Amniotic stem cell (primary cell): ENCODE measurements at regions not wholly inside any gene's neighbourhood (a gene's known extent, or its start where the extent isn't known, plus 50 kb on each side); places are given as distances from the start of the nearest gene placed in this dataset.
"Not testable (repeated sequence)": the region's sequence is repeated elsewhere in the genome, so short reads cannot be mapped to it uniquely, and the experiment has no call there.

Experiments used
- DNase-seq: peaks from one replicate; lab custom pipeline; 2025; lab: John Stamatoyannopoulos, UW

DNA sequence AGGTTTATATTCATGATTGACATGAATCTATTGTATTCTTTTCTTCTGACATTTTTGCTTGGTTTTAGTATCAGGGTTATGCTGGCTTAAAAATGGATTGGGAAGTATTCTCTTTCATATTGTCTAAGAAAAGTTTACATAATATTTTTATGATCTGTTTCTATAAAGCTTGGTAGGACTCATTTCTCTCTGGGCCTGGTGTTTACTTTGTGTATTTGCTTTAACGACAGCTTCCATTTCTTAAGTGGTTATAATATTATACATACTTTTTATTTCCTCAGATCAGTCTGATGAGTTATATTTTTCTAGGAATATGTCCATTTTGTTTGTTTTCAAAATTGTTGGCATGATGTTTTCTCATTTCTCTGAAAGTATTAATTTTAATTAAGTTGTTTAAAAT, 117.9 kb upstream of the IL12A start:
- no peak for DNase-seq

DNA sequence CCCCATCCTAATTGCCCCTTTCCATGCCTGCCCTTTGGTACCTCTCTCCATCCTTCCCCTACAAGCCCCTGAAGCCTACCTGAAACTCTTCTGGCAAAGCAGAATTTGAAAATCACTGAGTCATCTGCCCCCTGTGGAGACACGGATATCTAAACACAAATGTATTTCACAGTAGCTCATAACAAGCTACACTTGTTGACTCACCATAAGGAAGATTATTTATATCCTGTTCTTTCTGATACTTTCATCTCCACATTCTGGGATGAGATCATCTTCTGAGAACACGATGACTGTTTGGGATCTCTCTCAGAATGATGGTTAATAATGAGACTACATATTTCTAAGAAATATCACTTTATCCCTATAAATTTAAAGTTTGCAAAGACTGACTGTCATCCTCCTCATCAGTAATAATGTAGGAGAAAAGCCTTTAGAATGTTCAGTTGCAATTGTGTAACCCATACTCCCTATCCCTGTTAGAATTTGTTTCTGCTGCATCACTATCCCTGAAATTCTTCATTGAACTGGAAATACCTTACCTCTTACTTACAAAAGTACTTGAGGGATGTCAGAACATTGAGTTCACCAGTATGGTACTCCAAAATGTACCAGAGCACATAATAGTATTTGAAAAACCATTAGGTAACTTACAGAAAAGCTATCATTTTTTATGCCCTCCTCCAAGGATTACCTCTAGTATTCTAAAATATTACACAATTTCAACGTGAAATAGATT, 116.1 kb upstream of the IL12A start:
- peak; percentile 77 for DNase-seq

DNA sequence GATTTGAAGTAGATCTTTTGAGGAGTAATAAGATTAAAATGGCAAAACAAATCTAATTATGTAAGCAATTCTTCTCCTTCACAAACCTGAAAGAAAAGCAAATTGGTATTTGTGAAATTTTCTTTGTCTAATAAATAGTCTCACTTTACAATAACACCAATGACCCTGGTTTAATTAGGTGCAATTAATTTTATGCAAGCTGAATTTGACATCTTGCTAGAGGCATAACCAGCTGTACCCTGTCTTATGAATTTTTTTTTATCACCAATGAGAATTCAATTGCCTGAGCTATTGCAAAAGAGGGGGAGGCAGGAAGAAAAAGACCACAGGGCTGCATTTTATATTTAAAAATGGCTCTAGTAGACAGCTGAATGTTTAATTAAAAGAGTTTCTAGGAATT, 113.5 kb upstream of the IL12A start:
- no peak for DNase-seq

DNA sequence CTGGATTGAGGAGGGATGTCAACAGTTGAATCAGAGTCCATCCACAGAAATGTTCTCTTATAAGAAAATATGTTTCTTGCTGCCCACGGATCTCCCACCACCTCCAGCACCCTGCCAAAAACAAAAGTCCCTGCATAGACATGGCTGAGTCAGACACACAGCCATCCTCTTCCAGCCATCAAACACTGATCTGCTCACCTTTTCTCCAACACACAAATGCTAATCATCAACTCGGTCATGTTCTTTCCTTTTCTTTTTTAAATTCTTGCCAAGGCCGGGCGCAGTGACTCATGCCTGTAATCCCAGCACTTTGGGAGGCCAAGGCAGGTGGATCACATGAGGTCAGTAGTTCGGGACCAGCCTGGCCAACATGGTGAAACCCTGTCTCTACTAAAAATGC, 110.7 kb upstream of the IL12A start:
- no peak for DNase-seq

DNA sequence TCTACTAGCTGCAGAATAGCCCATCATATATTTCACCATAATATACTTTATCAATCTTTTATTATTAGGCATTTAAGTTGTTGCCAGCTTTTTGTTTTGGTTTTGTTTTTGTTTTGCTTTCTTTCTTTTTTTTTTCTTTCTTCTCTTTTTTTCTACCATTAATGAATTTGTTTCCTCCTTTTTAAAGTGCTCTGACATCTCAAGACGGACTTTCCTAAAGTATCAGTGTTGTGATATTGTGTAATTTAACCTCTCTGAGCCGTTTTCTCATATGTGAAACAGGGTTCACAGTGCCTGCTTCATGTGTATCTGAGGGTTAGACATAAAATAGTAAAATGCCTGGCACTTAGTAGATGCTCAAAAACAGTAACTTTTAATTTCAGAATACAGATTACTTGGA, 109.5 kb upstream of the IL12A start:
- no peak for DNase-seq

DNA sequence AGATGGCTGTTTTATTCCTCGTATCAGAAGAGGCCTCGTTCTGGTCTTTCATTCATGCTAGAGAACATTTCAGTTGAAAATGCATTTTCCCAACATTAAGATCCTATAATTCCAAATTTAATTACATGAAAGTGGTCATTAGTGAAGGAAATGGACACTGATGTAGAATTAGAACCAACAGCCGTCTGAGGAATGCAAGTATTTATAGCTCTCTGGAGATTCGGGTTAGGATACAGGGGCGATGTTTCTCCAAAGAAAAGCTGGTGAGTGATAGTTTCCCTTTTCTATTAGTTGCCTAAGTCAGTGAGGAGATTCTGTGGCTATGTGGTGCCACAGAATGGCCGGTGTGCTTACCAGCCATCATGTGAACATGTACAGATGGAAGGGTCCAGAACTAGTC, 109.0 kb upstream of the IL12A start:
- no peak for DNase-seq

DNA sequence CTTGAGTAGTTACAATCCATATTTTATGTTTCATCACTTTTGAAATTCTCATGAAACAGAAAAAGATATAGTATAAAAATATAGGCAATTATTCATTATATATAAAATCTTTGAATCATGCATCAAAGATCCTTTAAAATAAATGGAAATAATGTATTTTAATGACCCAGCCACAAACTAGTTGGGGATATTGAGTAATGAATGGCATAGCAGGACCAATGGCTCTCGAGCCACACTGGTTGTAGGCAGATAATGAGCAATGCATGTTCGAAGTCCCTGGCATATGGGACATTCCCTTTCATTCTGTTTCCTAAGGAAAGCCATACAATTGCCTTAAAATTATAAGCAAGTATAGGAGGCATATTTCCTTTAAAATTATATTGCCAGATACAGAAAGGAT, 107.4 kb upstream of the IL12A start:
- DNase-seq: no peak

DNA sequence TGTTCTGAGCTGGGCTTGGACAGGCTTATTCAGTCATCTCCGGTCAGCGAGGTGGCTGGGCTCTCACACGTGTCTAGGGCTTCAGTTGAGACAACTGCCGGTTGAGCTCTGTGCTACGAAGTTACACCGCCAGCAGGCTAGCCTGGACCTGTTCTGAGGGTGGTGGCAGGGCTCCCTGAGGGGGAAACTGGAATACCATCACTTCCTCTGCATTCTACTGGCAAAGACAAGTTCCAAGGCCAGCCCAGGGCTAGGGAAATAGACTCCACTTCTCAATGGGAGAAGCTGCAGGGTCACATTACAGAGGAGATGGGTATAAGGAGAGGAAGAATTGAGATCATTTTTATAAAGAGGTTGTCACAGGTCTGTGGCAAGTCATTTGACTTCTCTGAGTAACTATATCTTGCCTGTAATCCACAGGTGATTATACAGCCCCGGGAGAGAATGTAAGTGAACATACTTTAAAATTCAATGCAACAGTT, 106.8 kb upstream of the IL12A start:
- DNase-seq: no peak

DNA sequence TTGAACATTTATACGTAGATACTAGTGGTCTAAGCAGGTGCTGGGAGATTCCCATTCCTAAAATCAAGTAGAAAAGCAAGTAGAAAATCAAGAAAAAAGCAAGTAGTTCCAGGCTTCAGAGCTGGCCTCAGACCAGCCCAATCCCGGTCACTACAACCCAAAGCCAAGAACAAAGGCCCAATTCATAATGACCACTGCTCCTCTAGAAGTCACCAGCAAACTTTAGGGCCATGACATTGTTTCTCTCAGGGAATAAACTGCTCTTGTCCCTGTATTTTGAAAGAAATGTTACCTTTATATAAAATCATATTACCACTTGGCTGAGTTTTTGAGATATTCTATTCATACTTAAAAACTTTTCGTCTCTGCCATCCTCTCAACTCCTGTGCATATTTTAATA, 106.3 kb upstream of the IL12A start:
- DNase-seq: no peak

DNA sequence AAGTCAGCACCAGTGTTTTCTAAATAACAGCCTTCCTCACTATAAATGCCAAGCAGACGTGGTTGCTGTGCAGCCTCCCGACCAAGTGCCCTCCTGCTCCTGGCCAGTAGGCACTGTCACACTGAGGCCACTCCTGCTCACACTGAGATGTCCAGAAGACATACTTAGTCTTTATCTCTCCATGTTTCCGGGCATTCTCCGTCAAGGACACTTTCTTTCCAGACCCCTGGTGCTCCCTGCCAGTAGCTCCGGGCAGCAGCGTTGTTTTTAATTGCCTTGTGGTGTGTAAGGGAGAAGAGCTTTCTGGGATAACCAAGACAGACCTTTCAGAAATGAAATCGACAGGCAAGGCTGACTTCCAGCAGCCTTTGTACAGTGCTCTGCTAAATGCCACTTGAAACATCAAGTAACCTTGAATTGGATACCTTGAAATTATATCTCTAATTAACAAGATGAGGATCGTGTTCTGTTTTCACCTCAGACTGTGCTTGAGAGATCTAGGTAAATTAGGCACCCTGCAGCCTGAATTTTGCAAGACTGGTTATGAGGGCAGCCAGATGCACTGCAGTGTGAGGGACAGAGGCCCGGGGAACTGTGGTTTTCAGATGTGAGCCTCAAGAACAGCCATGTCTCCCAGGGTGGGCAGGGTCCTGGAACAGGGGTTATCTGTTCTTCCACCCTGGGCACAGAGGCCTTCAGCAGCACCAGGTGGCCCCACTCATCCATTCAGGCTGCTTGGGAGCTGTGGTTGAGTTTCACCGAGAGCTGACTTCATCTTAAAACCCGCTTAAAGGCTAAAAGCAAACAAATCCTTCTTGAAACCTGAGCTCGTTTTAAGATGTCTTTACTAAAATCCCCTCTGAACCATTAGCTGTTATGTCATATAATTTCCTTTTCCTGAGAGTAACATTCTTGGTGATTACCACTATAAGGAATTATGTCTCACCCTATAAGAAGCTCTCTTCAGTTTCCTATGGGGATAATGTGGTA, 105.5 kb upstream of the IL12A start:
- DNase-seq: peak; percentile 45

DNA sequence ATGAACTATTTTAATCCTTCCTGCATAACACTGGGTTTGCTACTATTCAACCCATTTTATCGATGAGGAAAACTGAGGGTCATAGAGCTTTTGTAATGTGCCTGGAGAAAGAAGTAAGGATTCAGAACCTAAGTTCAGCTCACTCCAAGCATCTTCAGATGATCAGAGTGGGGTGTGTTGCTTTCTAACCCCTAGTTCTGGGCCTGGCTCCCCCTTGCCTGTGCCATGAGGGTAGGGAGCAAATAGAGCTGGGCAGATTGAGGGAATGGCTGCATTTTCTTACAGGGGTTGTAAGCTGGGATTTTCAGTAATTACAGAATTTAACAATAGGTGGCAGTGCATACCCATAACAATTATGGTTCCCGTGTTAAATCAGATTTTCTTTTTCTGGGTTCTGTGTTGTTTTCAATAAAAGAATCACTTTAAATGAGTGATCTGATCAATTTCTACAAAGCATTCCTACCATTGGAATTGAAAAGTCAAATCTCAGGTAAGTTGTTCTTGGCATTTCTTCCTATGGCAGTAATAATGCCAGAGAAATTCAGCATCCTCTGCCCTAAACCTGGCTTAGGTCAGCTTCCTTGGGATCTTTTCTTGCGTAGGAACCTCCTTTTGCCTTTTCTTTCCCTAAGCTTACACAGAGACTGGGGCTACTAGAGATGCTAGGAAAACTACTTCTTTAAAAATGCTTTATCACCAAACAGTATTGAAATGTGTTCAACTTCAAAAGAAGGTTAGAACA, 103.8 kb upstream of the IL12A start:
- no peak for DNase-seq

DNA sequence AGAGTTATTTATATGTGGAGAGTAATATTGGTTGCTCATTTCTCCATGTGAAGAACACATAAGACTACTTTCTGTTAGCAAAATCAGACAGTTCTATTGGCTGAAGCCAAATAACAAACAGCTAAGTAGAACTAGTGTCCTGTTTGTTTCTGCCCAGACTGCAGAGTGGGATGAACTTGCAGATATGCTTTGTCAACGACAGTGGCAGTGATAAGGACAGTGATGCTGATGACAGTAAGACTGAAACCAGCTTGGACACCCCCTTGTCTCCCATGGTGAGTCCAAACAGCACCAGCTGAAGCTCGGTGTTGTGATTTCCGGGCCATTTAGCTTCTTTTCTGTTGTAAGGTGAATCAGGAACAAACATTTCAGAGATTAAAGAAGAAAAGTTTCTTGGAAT, 102.6 kb upstream of the IL12A start:
- DNase-seq: no peak

DNA sequence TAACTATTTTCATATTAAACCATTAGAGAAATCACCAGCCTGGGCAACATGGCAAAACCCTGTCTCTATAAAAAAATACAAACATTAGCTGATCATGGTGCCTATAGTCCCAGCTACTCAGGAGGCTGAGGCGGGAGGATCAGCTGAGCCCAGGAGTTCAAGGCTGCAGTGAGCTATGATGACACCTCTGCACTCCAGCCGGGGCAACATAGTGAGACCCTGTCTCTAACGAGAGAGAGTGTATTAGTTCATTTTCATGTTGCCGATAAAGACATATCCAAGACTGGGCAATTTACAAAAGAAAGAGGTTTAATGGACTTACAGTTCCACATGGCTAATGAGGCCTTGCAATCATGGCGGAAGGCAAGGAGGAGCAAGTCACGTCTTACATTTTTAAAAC, 102.1 kb upstream of the IL12A start:
- not testable (repeated sequence) for DNase-seq

DNA sequence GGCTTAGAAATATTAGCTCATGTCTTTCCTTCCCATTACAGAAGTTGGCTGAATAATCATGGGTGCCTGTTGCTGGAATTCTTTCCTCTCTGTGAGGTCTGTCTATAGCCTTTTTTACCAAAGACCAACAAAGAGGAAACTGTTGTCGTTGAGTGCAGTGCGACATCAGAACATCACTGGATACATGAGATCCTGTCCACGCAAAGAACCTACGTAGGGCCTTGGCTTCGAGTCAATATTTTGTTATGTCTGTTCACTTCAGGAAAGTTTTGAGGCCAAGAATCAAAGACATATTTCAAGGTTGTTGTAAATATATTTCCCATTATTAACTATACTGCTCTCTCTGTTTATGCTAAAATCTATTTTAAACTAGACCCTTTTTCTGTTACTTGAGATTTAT, 101.5 kb upstream of the IL12A start:
- DNase-seq: no peak

DNA sequence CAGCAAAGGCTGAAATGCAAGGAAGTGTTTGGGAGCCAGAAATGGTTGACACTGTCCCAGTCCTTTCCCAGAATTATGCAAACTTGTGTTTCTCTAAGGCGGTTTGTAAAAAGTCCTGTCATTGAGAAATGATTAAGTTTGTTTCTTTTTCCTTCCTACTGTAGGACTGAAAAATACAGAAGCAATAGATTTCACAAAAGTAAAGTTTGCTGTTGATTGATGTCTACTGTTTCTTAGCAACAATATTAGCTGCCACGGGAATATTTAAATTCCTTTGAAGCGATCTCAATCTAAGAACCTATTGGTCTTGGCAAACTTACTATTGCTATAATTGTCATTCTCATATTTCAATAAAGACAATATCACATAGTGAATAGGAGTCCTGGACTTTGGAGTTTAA, 100.7 kb upstream of the IL12A start:
- DNase-seq: no peak

DNA sequence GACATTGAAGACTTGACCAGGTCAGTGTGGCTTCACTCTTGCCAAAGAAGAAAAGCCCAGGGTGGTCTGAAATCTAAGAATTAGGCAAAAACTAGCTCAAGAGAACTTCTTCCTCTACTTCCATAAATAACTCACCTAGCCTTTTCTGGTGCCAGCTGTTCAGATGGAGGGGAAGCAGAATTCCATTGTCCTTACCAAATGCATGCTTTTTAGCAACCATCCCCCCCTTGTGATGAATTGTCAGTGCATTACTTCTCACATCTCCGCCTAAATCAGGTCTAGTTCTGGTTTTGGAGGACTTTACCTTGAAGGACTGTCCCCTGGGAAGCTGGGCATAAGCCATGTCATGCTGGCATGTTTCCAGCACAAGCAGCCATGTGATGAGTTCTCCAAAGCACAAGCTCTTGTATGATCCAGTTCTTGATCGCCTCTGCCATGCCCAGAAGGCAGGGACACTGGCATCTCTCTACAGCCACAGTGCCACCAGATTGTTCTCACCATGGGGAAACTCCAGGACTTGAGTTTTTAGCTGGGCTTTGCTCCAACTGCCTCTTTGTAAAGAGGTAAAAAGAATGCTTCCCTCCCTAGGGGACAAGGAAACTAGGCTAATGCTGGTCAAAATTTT, 96.4 kb upstream of the IL12A start:
- DNase-seq: no peak

DNA sequence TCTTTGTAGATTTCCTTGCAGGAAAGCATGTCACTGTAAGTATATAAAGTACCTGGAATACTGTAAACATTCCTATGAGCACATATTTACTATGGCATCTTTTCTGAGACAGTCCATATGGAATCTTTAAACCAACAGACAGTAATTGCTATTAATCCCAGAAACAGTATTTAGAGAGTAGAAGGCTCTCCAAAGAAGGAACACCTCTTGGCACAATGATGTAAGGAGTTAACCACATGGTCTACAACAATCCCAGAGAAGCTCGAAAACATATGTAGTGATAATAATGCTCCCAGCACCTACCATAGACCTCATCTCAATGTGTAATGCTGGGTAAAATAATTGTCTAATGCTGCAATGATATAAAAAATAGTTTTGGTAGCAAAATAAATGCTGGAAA, 95.8 kb upstream of the IL12A start:
- no peak for DNase-seq

DNA sequence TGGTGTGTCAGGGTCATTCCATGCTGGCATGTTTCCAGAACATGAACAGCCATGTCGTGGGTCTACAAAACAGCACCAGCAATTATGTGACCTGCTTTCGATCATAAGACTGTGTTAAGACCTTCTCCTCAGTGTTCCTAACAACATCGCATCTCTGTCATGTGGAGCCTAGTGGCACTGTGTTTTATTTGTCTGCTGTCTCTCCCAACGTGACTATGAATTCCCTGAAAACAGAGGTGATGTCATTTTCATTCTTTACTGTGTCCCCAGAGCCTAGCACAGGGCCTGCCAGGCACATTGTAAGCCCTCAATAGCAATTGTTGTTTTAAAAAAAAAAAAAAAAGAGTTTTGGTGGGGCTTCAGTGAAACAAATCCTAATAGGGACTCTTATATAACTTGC, 94.2 kb upstream of the IL12A start:
- DNase-seq: no peak

DNA sequence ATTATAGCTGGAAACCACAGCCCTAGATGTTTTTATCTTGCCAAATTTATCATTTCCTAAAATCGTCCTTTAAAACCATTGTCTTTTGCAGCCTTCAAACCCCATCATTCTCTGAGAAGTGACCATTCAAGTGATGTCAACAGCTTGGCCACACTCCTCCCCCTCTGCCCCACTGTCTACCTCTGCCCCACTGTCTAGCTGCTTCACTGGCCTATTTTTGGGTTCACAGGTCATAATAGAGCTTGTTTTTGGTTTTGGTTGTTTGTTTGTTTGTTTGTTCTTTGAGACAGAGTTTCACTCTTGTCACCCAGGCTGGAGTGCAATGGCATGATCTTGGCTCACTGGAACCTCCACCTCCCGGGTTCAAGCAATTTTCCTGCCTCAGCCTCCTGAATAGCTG, 93.2 kb upstream of the IL12A start:
- no peak for DNase-seq

DNA sequence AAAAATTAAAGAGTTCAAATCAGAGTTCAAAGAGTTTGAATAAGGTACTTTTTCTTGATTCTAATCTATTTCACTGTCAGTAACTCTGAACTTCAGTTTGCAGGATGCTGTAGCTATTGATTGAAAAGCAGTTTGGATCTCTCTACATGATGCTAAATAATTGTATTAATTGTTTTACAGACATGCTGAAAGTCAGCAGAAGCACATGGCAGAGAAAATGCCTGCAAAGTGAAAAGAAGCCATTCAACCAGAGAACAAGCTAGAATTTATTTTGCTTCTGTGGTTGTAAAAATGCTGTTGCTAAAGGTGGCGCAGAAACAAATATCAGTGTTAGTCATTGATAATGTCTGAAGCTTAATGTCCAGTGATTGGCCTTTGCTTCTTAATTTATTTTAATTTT, 92.1 kb upstream of the IL12A start:
- DNase-seq: no peak

DNA sequence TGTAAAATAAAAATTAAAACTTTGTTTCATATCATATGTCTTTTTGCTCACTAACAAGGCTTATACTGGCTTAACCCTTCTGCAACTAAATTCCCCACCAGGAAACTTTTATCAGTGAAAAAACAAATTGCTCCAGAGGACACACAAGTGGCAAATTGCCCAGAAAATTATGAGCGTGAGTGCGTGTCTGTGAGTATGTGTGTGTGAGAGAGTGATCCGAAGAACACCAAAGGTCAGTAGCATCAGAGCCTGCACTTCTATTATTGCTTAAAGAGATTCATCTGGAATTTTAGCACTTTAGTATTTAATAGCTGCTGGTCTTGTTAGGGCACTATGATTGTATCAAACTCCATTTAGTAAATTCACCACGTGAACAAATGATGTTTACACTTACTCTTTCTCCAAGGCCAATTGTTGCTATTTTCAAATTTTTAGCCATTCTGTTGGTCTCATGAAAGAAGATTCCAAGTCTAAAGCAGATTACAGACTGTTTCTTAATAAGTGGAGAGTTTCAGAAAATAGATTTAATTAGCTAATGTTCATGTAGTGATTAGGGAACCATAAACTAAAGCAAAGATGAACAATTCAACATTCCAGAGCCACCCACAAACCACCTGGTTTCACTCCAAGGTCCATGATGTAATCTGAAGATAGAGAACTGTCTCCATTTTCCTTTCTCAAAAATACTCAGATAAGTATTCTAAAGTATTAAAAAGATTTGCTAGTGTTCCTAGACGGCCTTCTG, 91.1 kb upstream of the IL12A start:
- DNase-seq: no peak
